ENCODE measurements at regions not wholly inside any gene's neighbourhood (a gene's known extent, or its start where the extent isn't known, plus 50 kb on each side); places are given as distances from the start of the nearest gene placed in this dataset.

- TF ChIP-seq CTCF (IDR thresholded peaks at IDR 0.05; ENCODE audit: poor library complexity, severe bottlenecking) = no peak
- no peak for TF ChIP-seq POLR2AphosphoS5 (IDR thresholded peaks at IDR 0.05)
- TF ChIP-seq TAF1 (IDR thresholded peaks at IDR 0.05; ENCODE audit: low read depth) = no peak
- TF ChIP-seq REST (IDR thresholded peaks at IDR 0.05; ENCODE audit: borderline replicate concordance) = no peak
- TF ChIP-seq EP300 (conservative IDR thresholded peaks at IDR 0.05; ENCODE audit: poor library complexity, severe bottlenecking) = no peak
- TF ChIP-seq MXI1 (conservative IDR thresholded peaks at IDR 0.05; ENCODE audit: poor library complexity, severe bottlenecking) = no peak
- TF ChIP-seq SMC3 (conservative IDR thresholded peaks at IDR 0.05; ENCODE audit: poor library complexity) = no peak
- TF ChIP-seq EZH2 (IDR thresholded peaks at IDR 0.05; ENCODE audit: borderline replicate concordance, insufficient read depth, low read length, poor library complexity, severe bottlenecking) = no peak
- Histone ChIP-seq H3K9ac (ENCODE audit: low read length) (no peak overlapping the region), H3K9me3 (ENCODE audit: low read length) (no peaks in the 10 kb centered on the region), H3K4me3 (ENCODE audit: low read length) (no peak overlapping the region), H2AFZ (ENCODE audit: low read depth, low read length) (no peak overlapping the region), H3K36me3 (ENCODE audit: insufficient read depth, low read length) (no peaks in the 10 kb centered on the region), H3K9me2 (ENCODE audit: insufficient read depth, low read length) (no peaks in the 10 kb centered on the region), H3K4me2 (ENCODE audit: low read length) (no peak overlapping the region), H3F3A (ENCODE audit: insufficient read depth, low read length, poor library complexity, severe bottlenecking) (no peaks in the 10 kb centered on the region), H3K27me3 (ENCODE audit: insufficient read depth, low read depth, low read length) (no peaks in the 10 kb centered on the region), H3K79me2 (replicated peaks; ENCODE audit: insufficient read depth, low read length) (no peaks in the 10 kb centered on the region), H3K27ac (ENCODE audit: low read length) (no peak overlapping the region), H4K20me1 (ENCODE audit: insufficient read depth) (no peaks in the 10 kb centered on the region)
These were observed 106.6 kb upstream of the RGS17 start for GRCh38 chr6:153237670-153238069.

GRCh38 chr6:153231048-153231646 lies 100.1 kb upstream of the RGS17 start:
- Histone ChIP-seq H3K27me3 (ENCODE audit: insufficient read depth, low read depth, low read length) (no peaks in the 10 kb centered on the region), H3K4me3 (ENCODE audit: low read length) (no peak overlapping the region), H3K79me2 (replicated peaks; ENCODE audit: insufficient read depth, low read length) (no peaks in the 10 kb centered on the region), H2AFZ (ENCODE audit: low read depth, low read length) (no peak overlapping the region), H4K20me1 (ENCODE audit: insufficient read depth) (no peaks in the 10 kb centered on the region), H3K4me2 (ENCODE audit: low read length) (no peak overlapping the region), H3K36me3 (ENCODE audit: insufficient read depth, low read length) (no peaks in the 10 kb centered on the region), H3K27ac (ENCODE audit: low read length) (no peak overlapping the region), H3K9ac (ENCODE audit: low read length) (no peak overlapping the region), H3K9me3 (ENCODE audit: low read length) (no peaks in the 10 kb centered on the region), H3K9me2 (ENCODE audit: insufficient read depth, low read length) (no peaks in the 10 kb centered on the region), H3F3A (ENCODE audit: insufficient read depth, low read length, poor library complexity, severe bottlenecking) (no peaks in the 10 kb centered on the region)
- no peak for TF ChIP-seq TAF1 (IDR thresholded peaks at IDR 0.05; ENCODE audit: low read depth)
- TF ChIP-seq SMC3 (conservative IDR thresholded peaks at IDR 0.05; ENCODE audit: poor library complexity) = peak; percentile 100
- TF ChIP-seq EP300 (conservative IDR thresholded peaks at IDR 0.05; ENCODE audit: poor library complexity, severe bottlenecking) = peak; percentile 29
- peak; percentile 100 for TF ChIP-seq RAD21 (conservative IDR thresholded peaks at IDR 0.05)
- TF ChIP-seq CTCF (IDR thresholded peaks at IDR 0.05; ENCODE audit: poor library complexity, severe bottlenecking) = peak; percentile 98

Data from neural cell (in vitro differentiated cells).